Neural progenitor cell (in vitro differentiated cells): ENCODE measurements at regions not wholly inside any gene's neighbourhood (a gene's known extent, or its start where the extent isn't known, plus 50 kb on each side); places are given as distances from the start of the nearest gene placed in this dataset.

Experiments
- DNase-seq: peaks from one replicate; pipeline ENCODE4 v3.0.0-alpha.2; 2016; ENCODE audit warnings: low spot score
- H2AFZ ChIP-seq: fragments of 200-600 bp; sonication (generic); replicated peaks from 2 replicates; pipeline ENCODE4 v1.6.1; 2016; ENCODE audit warnings: antibody characterized with exemption
- H3F3A ChIP-seq: fragments of 200-600 bp; sonication (generic); 2 replicates; pipeline ENCODE4 v1.6.1; 2016; ENCODE audit warnings: antibody characterized with exemption, low read depth
- H3K27ac ChIP-seq: fragments of 200-600 bp; sonication (generic); 2 replicates; pipeline ENCODE4 v1.5.1; 2016; ENCODE audit warnings: mild to moderate bottlenecking
- H3K27me3 ChIP-seq: fragments of 200-600 bp; sonication (generic); 2 replicates; pipeline ENCODE4 v1.6.1; 2016; ENCODE audit warnings: mild to moderate bottlenecking, moderate library complexity
- H3K36me3 ChIP-seq: fragments of 200-600 bp; sonication (generic); 2 replicates; pipeline ENCODE4 v1.5.1; 2016
- H3K4me1 ChIP-seq: fragments of 200-600 bp; sonication (generic); 2 replicates; pipeline ENCODE4 v1.6.1; 2016; ENCODE audit warnings: mixed run types
- H3K4me2 ChIP-seq: fragments of 200-600 bp; sonication (generic); 2 replicates; pipeline ENCODE4 v1.6.1; 2016
- H3K4me3 ChIP-seq: fragments of 200-600 bp; sonication (generic); 2 replicates; pipeline ENCODE4 v1.5.1; 2016
- H3K79me2 ChIP-seq: fragments of 200-600 bp; sonication (generic); 2 replicates; pipeline ENCODE4 v1.6.1; 2016; ENCODE audit warnings: low read depth
- H3K9ac ChIP-seq: fragments of 200-600 bp; sonication (generic); 2 replicates; pipeline ENCODE4 v1.6.1; 2016
- H3K9me3 ChIP-seq: fragments of 200-600 bp; sonication (generic); 2 replicates; pipeline ENCODE4 v1.5.1; 2016; ENCODE audit warnings: low read depth
- H4K20me1 ChIP-seq: fragments of 200-600 bp; sonication (generic); 2 replicates; pipeline ENCODE4 v1.6.1; 2016; ENCODE audit warnings: low read depth
- H3K27ac Mint-ChIP-seq: 3 replicates; pipeline ENCODE4 v1.8.0; 2021; ENCODE audit warnings: mixed read lengths
- H3K27me3 Mint-ChIP-seq: 2 replicates; pipeline ENCODE4 v1.8.0; 2022; ENCODE audit warnings: low read depth, mild to moderate bottlenecking, inconsistent platforms, moderate library complexity, mixed read lengths; ENCODE audit not compliant: insufficient read depth
- H3K36me3 Mint-ChIP-seq: 3 replicates; pipeline ENCODE4 v1.8.0; 2021; ENCODE audit warnings: mixed read lengths
- H3K4me1 Mint-ChIP-seq: 3 replicates; pipeline ENCODE4 v1.8.0; 2021; ENCODE audit warnings: mixed read lengths
- H3K4me3 Mint-ChIP-seq: 3 replicates; pipeline ENCODE4 v1.8.0; 2021; ENCODE audit warnings: mild to moderate bottlenecking, moderate library complexity, mixed read lengths
- H3K9me3 Mint-ChIP-seq: 3 replicates; pipeline ENCODE4 v1.8.0; 2020; ENCODE audit warnings: mixed read lengths
- EZH2 ChIP-seq: fragments of 200-600 bp; sonication (generic); IDR thresholded peaks from 2 replicates; pipeline ENCODE4 v1.6.1; 2017; ENCODE audit warnings: antibody characterized with exemption, mild to moderate bottlenecking, moderate library complexity
- EZH2phosphoT487 ChIP-seq: fragments of 200-600 bp; sonication (generic); IDR thresholded peaks from 2 replicates; pipeline ENCODE4 v1.6.1; 2017; ENCODE audit warnings: antibody characterized with exemption
- TF ChIP-seq, protein P1 (sequence below): fragments of 200-600 bp; sonication (generic); IDR thresholded peaks from 2 replicates; pipeline ENCODE4 v1.5.1; 2017; ENCODE audit warnings: antibody characterized with exemption, mild to moderate bottlenecking

DNA sequence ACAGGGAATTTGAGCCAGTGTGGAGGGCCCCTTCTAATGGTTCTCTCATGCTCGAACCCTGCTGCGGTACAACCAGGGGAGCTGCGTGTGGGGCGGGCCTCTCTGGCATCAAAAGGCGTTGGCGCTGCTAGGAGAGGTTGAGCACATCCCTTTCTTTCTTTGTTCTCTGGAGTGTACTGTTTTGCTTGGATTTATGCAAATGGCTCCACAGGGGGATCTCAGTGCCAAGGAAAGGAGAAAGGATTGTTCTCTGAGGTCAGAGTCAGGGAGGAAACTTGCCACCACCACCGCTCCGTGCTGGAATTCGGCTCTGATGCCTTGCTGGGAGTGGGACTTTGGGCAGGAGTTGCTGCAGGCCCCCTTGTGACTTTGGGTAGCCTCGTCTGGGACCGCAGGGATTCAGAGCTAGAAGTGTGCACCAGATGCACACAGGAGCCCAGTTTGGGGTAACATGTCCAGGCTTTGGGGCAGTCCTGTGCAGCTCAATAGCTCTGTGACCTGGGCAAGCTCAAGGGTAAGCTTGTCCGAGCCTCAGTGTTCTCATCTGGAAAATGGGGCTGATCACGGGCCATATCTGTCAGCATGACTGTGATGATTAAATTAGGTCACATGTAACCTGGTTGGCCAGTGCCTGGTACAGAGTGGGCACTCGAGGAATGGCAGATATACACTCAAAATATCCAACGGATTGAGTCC is 353.0 kb upstream of the EEF2KMT start:
- H3K27ac Mint-ChIP-seq = peak overlapping the region; percentile 77
- Histone ChIP-seq H2AFZ (no peak overlapping the region), H4K20me1 (peaks cover 5% of the 10 kb centered on the region), H3K4me1 (peaks cover 17% of the 10 kb centered on the region), H3K27me3 (peaks cover 60% of the 10 kb centered on the region), H3K4me3 (peak overlapping the region; percentile 31), H3K9me3 (no peaks in the 10 kb centered on the region), H3F3A (peaks cover 26% of the 10 kb centered on the region), H3K9ac (no peak overlapping the region), H3K36me3 (no peaks in the 10 kb centered on the region), H3K4me2 (peak overlapping the region; percentile 66), H3K27ac (no peak overlapping the region), H3K79me2 (no peaks in the 10 kb centered on the region)
- peak; percentile 77 for DNase-seq
- peaks cover 32% of the 10 kb centered on the region for H3K27me3 Mint-ChIP-seq
- no peaks in the 10 kb centered on the region for H3K9me3 Mint-ChIP-seq
- H3K4me1 Mint-ChIP-seq = peaks cover 29% of the 10 kb centered on the region
- TF ChIP-seq, protein P1, sequence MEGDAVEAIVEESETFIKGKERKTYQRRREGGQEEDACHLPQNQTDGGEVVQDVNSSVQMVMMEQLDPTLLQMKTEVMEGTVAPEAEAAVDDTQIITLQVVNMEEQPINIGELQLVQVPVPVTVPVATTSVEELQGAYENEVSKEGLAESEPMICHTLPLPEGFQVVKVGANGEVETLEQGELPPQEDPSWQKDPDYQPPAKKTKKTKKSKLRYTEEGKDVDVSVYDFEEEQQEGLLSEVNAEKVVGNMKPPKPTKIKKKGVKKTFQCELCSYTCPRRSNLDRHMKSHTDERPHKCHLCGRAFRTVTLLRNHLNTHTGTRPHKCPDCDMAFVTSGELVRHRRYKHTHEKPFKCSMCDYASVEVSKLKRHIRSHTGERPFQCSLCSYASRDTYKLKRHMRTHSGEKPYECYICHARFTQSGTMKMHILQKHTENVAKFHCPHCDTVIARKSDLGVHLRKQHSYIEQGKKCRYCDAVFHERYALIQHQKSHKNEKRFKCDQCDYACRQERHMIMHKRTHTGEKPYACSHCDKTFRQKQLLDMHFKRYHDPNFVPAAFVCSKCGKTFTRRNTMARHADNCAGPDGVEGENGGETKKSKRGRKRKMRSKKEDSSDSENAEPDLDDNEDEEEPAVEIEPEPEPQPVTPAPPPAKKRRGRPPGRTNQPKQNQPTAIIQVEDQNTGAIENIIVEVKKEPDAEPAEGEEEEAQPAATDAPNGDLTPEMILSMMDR = no peak
- TF ChIP-seq EZH2 (no peak), EZH2phosphoT487 (no peak)
- no peak overlapping the region for H3K4me3 Mint-ChIP-seq
- H3K36me3 Mint-ChIP-seq = no peaks in the 10 kb centered on the region

GRCh38 chr16:5449901-5450300 is 352.3 kb upstream of the EEF2KMT start:
- H4K20me1 ChIP-seq = peaks cover 5% of the 10 kb centered on the region
- H3K4me1 Mint-ChIP-seq = peaks cover 29% of the 10 kb centered on the region
- H2AFZ ChIP-seq = no peak overlapping the region
- peaks cover 26% of the 10 kb centered on the region for H3F3A ChIP-seq
- peaks cover 32% of the 10 kb centered on the region for H3K27me3 Mint-ChIP-seq
- TF ChIP-seq EZH2 (no peak), EZH2phosphoT487 (no peak)
- TF ChIP-seq, protein P1 = no peak
- no peak overlapping the region for H3K9ac ChIP-seq
- H3K36me3 Mint-ChIP-seq = no peaks in the 10 kb centered on the region
- H3K79me2 ChIP-seq = no peaks in the 10 kb centered on the region
- no peaks in the 10 kb centered on the region for H3K9me3 Mint-ChIP-seq
- no peak for DNase-seq
- H3K27ac Mint-ChIP-seq = peak overlapping the region; percentile 77
- peaks cover 17% of the 10 kb centered on the region for H3K4me1 ChIP-seq
- no peak overlapping the region for H3K27ac ChIP-seq
- H3K4me3 ChIP-seq = no peak overlapping the region
- no peaks in the 10 kb centered on the region for H3K9me3 ChIP-seq
- peak overlapping the region; percentile 66 for H3K4me2 ChIP-seq
- no peaks in the 10 kb centered on the region for H3K36me3 ChIP-seq
- H3K4me3 Mint-ChIP-seq = no peak overlapping the region
- peaks cover 61% of the 10 kb centered on the region for H3K27me3 ChIP-seq

DNA sequence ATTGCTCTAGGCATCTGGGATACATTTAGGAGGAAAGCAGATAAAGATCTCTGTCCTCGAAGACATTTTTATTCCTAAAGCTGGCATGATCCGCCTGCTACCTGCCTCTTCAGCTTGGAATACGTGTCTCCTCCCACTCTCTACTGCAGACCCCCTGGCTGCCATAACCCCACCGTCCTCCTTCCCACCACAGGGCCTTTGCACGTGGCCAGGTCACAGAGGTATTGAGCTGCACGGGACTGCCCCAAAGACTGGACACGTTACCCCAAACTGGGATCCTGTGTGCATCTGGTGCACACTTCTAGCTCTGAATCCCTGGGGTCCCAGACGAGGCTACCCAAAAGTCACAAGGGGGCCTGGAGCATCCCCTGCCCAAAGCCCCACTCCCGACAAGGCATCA is 351.2 kb upstream of the EEF2KMT start:
- no peak overlapping the region for H3K4me3 Mint-ChIP-seq
- Histone ChIP-seq H3K9ac (no peak overlapping the region), H3K36me3 (no peaks in the 10 kb centered on the region), H3K9me3 (no peaks in the 10 kb centered on the region), H4K20me1 (peaks cover 5% of the 10 kb centered on the region), H3F3A (peaks cover 26% of the 10 kb centered on the region), H3K27me3 (peaks cover 56% of the 10 kb centered on the region), H3K4me1 (peaks cover 17% of the 10 kb centered on the region), H3K4me2 (no peak overlapping the region), H3K79me2 (no peaks in the 10 kb centered on the region), H3K4me3 (no peak overlapping the region), H3K27ac (no peak overlapping the region), H2AFZ (no peak overlapping the region)
- peaks cover 29% of the 10 kb centered on the region for H3K4me1 Mint-ChIP-seq
- TF ChIP-seq EZH2 (no peak), EZH2phosphoT487 (no peak)
- TF ChIP-seq, protein P1 = no peak
- no peaks in the 10 kb centered on the region for H3K36me3 Mint-ChIP-seq
- H3K27ac Mint-ChIP-seq = no peak overlapping the region
- no peaks in the 10 kb centered on the region for H3K9me3 Mint-ChIP-seq
- H3K27me3 Mint-ChIP-seq = peaks cover 32% of the 10 kb centered on the region
- DNase-seq = no peak
